ES-I3 (cell line): ENCODE measurements at regions not wholly inside any gene's neighbourhood (a gene's known extent, or its start where the extent isn't known, plus 50 kb on each side); places are given as distances from the start of the nearest gene placed in this dataset.
"Not testable (repeated sequence)": the region's sequence is repeated elsewhere in the genome, so short reads cannot be mapped to it uniquely, and the experiment has no call there.

Source experiments
- H3K36me3 ChIP-seq: 2 replicates; pipeline ENCODE4 v1.6.1; 2013; ENCODE audit warnings: mild to moderate bottlenecking, low read length, control low read depth, moderate library complexity; ENCODE audit not compliant: insufficient read depth
- H3K4me1 ChIP-seq: 2 replicates; pipeline ENCODE4 v1.6.1; 2013; ENCODE audit warnings: mild to moderate bottlenecking, control low read depth, low read length; ENCODE audit not compliant: insufficient read depth
- H3K9ac ChIP-seq: 2 replicates; pipeline ENCODE4 v1.6.1; 2013; ENCODE audit warnings: low read depth, mild to moderate bottlenecking, low read length, moderate library complexity
- H3K9me3 ChIP-seq: 2 replicates; pipeline ENCODE4 v1.6.1; 2013; ENCODE audit warnings: mild to moderate bottlenecking, low read length, moderate library complexity; ENCODE audit not compliant: control insufficient read depth, insufficient read depth

GRCh38 chr6:100322886-100323285 is 141.8 kb downstream of the SIM1 start:
- Histone ChIP-seq H3K9ac (no peak overlapping the region), H3K4me1 (no peaks in the 10 kb centered on the region), H3K36me3 (no peaks in the 10 kb centered on the region; the same call in 1 of the 2 replicates), H3K9me3 (peaks cover 8% of the 10 kb centered on the region)

- no peaks in the 10 kb centered on the region; the same call in 1 of the 2 replicates for H3K36me3 ChIP-seq
- no peak overlapping the region for H3K9ac ChIP-seq
- H3K9me3 ChIP-seq = peaks cover 8% of the 10 kb centered on the region
- no peaks in the 10 kb centered on the region for H3K4me1 ChIP-seq
Measured at GRCh38 chr6:100320686-100321085, 144.0 kb downstream of the SIM1 start.

DNA sequence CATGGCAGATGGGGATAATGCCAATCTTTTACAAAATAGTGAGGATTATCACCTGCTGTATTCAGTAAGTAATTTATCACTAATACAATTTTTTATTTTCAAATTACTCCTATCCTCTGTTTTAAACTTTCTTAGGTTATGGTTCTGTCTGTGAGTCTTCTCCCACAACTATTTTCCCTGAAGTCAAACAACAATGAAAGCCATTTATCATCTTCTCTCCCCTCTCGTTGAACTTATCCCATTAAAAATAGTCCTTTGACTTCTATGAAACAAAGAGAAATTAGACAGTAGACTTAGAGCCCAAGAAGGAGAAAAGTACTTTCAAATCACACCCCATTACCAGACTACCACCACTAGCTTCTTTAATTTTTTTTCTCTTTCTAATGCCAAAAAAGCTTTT is 147.7 kb downstream of the SIM1 start:
- Histone ChIP-seq H3K9ac (no peak overlapping the region), H3K4me1 (no peaks in the 10 kb centered on the region), H3K9me3 (peaks cover 6% of the 10 kb centered on the region; the same call in 1 of the 2 replicates), H3K36me3 (no peaks in the 10 kb centered on the region)

GRCh38 chr6:100314186-100314585 is 150.5 kb downstream of the SIM1 start:
- H3K9ac ChIP-seq = no peak overlapping the region
- H3K4me1 ChIP-seq = no peaks in the 10 kb centered on the region
- H3K9me3 ChIP-seq = peaks cover 2% of the 10 kb centered on the region; the same call in 1 of the 2 replicates
- no peaks in the 10 kb centered on the region for H3K36me3 ChIP-seq

- Histone ChIP-seq H3K4me1 (peaks cover 14% of the 10 kb centered on the region; the same call in 1 of the 2 replicates), H3K9me3 (no peaks in the 10 kb centered on the region), H3K9ac (no peak overlapping the region), H3K36me3 (no peaks in the 10 kb centered on the region)
Measured at GRCh38 chr6:100311707-100312251, 152.9 kb downstream of the SIM1 start.

DNA sequence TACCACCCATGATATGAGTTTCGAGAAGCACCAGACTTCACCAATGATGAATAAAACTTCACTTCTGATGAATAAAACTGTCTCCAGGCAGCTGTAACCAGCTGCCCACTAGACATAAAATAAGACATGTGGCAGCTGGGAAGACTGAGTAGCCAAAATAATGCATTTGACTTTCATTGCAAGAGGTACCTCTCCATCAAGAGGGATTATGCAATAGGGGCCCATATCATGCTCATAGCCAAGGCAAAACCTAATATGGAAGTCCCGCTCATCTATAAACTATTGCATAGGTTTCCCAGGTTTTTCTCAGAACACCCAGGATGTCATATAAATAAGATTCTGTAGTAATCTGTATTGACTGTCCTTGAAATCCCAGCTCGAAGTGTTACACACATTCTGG is 155.5 kb downstream of the SIM1 start:
- Histone ChIP-seq H3K36me3 (no peaks in the 10 kb centered on the region), H3K9ac (no peak overlapping the region)

GRCh38 chr6:100307561-100307960 is 157.2 kb downstream of the SIM1 start:
- H3K9me3 ChIP-seq = no peaks in the 10 kb centered on the region
- peaks cover 14% of the 10 kb centered on the region; the same call in 1 of the 2 replicates for H3K4me1 ChIP-seq
- no peak overlapping the region for H3K9ac ChIP-seq
- H3K36me3 ChIP-seq = no peaks in the 10 kb centered on the region

More for the DNA sequence above, 155.5 kb downstream of the SIM1 start:
- Histone ChIP-seq H3K9me3 (no peaks in the 10 kb centered on the region), H3K4me1 (peaks cover 14% of the 10 kb centered on the region; the same call in 1 of the 2 replicates)

DNA sequence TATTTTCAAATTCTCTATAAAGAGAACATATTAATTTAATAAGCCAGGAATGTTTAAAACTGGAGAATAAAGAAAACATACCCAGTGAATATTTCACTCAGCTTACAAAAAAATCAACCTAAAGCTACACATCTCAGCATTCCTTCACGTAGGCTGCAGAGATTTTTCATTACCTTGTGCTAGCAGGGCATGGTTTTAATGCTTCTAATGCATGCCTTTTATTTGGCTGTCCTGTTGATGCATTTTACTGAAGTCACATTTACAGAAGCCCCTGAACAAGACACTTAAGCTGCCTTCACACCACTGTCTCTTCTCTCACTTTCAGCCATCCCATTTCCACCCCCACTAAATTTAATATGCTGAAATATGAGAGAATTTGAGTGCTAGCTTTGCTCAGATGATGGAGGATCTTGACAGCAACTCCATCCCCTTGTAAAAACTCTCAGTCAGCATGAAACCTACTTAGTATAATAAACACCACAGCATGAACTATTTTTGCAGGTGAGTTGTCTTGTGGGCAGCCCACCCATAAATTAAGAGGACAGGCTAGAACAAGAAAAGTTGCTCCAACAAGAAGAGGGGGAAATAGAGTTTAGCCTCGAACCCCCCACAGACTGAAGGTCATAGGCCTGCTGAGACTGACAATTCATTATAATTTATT is 159.4 kb downstream of the SIM1 start:
- Histone ChIP-seq H3K4me1 (peaks cover 22% of the 10 kb centered on the region), H3K9me3 (no peaks in the 10 kb centered on the region)

DNA sequence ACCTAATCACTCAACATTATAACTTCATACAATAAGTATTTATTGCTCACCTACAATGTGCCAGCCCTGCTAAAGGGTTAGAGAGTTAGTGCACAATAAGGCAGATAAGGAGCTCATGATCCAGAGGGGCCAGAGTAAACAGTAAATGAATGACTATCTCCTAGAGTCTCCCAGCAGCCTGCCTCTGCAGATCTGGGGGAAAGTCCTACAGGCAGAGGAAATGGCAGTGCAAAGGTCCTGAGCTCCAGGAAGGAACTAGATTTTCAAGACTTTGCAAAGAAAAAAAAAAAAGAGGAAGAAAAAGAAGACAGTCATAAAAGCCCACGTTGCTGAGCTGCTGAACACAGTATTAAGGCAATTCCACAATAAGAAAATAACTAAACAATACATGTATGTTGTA is 160.1 kb downstream of the SIM1 start:
- H3K9ac ChIP-seq = no peak overlapping the region
- H3K9me3 ChIP-seq = no peaks in the 10 kb centered on the region
- peaks cover 27% of the 10 kb centered on the region for H3K4me1 ChIP-seq

More for the DNA sequence above, 159.4 kb downstream of the SIM1 start:
- Histone ChIP-seq H3K9ac (no peak overlapping the region), H3K36me3 (no peaks in the 10 kb centered on the region)

DNA sequence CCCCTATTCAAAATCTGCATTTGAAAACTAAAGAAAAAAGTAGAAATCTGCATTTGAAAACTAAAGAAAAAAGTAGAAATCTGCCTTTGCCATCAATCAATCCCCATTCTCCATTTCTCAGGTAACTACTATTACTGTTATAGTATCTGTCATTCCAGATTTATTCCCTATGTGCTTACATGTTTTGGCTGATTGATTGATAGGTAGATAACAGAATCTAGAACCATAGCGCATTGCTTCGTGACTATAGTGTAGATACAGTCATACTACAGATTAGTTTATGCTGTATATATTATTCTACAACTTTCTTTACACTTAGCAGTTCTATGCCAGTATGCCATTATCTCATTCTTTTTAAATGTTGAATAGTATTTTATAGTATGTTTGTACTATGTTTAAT is 163.0 kb downstream of the SIM1 start:
- Histone ChIP-seq H3K4me1 (peaks cover 13% of the 10 kb centered on the region), H3K9me3 (no peaks in the 10 kb centered on the region), H3K36me3 (no peaks in the 10 kb centered on the region), H3K9ac (no peak overlapping the region)

More for the DNA sequence above, 160.1 kb downstream of the SIM1 start:
- no peaks in the 10 kb centered on the region for H3K36me3 ChIP-seq

GRCh38 chr6:100300221-100300736 is 164.4 kb downstream of the SIM1 start:
- Histone ChIP-seq H3K9me3 (no peaks in the 10 kb centered on the region), H3K36me3 (no peaks in the 10 kb centered on the region), H3K9ac (no peak overlapping the region), H3K4me1 (peaks cover 13% of the 10 kb centered on the region)

DNA sequence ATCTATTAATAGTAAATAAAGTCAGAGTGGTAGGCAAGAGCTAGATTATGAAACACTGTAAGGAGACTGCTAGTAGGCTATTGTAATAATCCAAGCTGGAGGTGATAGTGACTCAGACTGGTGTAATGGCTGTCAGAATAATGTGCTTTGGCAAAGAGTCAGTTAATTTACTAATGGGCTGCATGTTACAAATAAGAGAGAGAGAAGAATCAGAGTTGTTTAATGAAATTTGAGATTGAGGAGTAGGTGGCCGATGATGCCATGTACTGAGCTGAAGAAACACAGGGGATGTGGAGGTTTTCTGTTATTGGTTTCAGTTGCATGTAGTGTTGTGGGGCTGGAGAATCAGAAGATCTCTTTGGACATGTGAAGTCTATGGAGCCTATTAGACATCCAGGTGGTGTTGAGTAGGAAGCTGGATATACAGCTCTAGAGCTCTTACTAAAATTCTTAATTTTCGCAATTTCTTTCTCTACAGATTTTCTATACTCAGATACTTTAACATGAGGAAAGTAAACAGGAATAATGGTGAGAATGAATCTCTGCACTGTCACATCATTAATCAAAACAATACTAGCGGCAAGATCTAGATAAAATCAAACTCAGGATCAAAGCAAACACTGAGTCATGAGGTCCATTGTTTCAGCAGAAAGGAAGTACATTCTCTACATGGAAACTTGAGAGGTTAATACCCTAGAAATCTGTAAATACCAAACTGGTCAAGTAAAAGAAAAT is 167.7 kb downstream of the SIM1 start:
- Histone ChIP-seq H3K4me1 (peaks cover 15% of the 10 kb centered on the region), H3K9me3 (no peaks in the 10 kb centered on the region), H3K36me3 (no peaks in the 10 kb centered on the region), H3K9ac (no peak overlapping the region)

GRCh38 chr6:100295172-100295571 is 169.5 kb downstream of the SIM1 start:
- not testable (repeated sequence) for H3K9ac ChIP-seq, H3K4me1 ChIP-seq, H3K9me3 ChIP-seq, H3K36me3 ChIP-seq

DNA sequence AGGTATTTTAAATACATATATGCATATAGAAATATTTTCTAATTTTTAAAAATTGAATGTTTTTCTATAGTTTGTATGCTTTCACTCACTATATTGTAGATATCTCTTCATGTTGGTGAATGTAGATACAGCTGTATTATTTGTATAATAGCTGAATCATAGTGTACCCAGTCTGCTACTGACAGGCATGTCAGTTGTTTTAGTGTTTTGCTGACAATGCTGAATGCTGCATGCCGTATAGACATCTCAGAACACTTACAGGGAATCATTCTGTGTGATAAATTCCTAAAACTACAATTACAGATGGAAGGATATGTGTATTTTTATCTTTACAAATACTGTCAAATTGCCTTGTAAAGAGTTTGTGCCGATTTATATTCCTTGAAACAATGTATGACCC is 175.4 kb downstream of the SIM1 start:
- Histone ChIP-seq H3K36me3 (no peaks in the 10 kb centered on the region), H3K9me3 (no peaks in the 10 kb centered on the region), H3K4me1 (peaks cover 5% of the 10 kb centered on the region; the same call in 1 of the 2 replicates), H3K9ac (no peak overlapping the region)
